Sigmoid colon (tissue), 6 donors: ENCODE measurements at regions not wholly inside any gene's neighbourhood (a gene's known extent, or its start where the extent isn't known, plus 50 kb on each side); places are given as distances from the start of the nearest gene placed in this dataset.

Experiments
- DNase-seq: peaks from one replicate; pipeline ENCODE4 v3.0.0-alpha.2; 2019
- H3K27ac ChIP-seq, 4 donors: fragments of 200-600 bp; sonication (generic); one replicate each; pipeline ENCODE4 v1.5.1; 2016 to 2019; ENCODE audit warnings: mild to moderate bottlenecking in 1 of 4
- H3K27me3 ChIP-seq, 3 donors: fragments of 200-600 bp; sonication (generic); one replicate each; pipeline ENCODE4 v1.5.1; 2019; ENCODE audit warnings: mild to moderate bottlenecking in 1 of 3
- H3K36me3 ChIP-seq, 4 donors: fragments of 200-600 bp; sonication (generic); one replicate each; pipeline ENCODE4 v1.5.1; 2016 to 2019
- H3K4me1 ChIP-seq, 4 donors: fragments of 200-600 bp; sonication (generic); one replicate each; pipeline ENCODE4 v1.5.1; 2017 to 2019
- H3K4me3 ChIP-seq, 4 donors: fragments of 200-600 bp; sonication (generic); one replicate each; pipeline ENCODE4 v1.5.1; 2017 to 2019; ENCODE audit warnings: mild to moderate bottlenecking in 2 of 4, moderate library complexity in 1 of 4
- H3K9me3 ChIP-seq, 4 donors: fragments of 200-600 bp in 3 of 4; sonication (generic) in 3 of 4; one replicate each; pipeline versions ENCODE4 v1.5.1 to v1.6.1; 2013 to 2019
- EP300 ChIP-seq, 4 donors: sonication (generic); formaldehyde crosslinking; IDR thresholded peaks; one replicate each; pipeline ENCODE4 v1.6.1; 2017; ENCODE audit warnings: antibody characterized with exemption in 4 of 4
- POLR2A ChIP-seq, 2 donors: fragments of 450-650 bp; IDR thresholded peaks; one replicate each; pipeline ENCODE4 v1.6.1; 2016; ENCODE audit warnings: antibody characterized with exemption in 2 of 2, mild to moderate bottlenecking in 2 of 2, moderate library complexity in 2 of 2
- POLR2AphosphoS5 ChIP-seq, 4 donors: sonication (generic); formaldehyde crosslinking; IDR thresholded peaks; one replicate each; pipeline ENCODE4 v1.6.1; 2017; ENCODE audit warnings: antibody characterized with exemption in 4 of 4
- WGBS, 2 donors: extraction: QIAGEN DNeasy Blood & Tissue Kit; methylation state at CpG; one replicate each; pipeline ENCODE4 v1.1.7; 2013; 5-methylcytosine and 5-hydroxymethylcytosine counted together
- intact Hi-C: fragments of 100-400 bp; cut with DNase I; formaldehyde crosslinking; loops from one replicate; pipeline ENCODE4 v1.15.1; 2023
- TF ChIP-seq, protein P1 (sequence below), 4 experiments: fragments of 450-650 bp in 3 of 4; fragments of 200-600 bp in 1 of 4; IDR thresholded peaks; one replicate each; pipeline ENCODE4 v1.5.1; 2016 to 2019; ENCODE audit warnings: antibody characterized with exemption in 4 of 4, mild to moderate bottlenecking in 3 of 4, moderate library complexity in 2 of 4
- donor health status: healthy with polysubstance abuse.
- donor health status: healthy.

DNA sequence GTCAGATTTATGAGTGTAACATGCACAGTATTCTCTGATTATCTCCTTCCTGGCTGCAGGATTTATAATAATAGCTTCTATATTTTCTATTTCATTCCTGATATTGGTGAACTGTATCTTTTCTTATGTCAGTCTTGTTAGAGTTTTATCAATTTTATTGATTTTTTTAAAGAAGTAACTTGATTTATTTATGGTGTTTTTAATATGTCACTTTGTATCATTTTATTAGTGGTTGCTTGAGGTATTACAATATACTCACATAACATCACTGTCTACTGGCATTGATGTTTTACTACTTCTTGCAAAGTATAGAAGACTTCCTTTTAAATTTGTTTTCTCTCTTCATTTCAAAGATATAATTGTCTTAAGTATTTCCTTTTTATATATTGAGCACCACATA lies 270.5 kb upstream of the GYPC start:
- Histone ChIP-seq H3K27ac (no peak overlapping the region), H3K4me1 (no peaks in the 10 kb centered on the region), H3K27me3 (no peaks in the 10 kb centered on the region), H3K36me3 (no peaks in the 10 kb centered on the region), H3K9me3 (peaks cover 0 to 3% (median 0%) of the 10 kb centered on the region in 4 donors), H3K4me3 (no peak overlapping the region)
- intact Hi-C loops = no loop called here
- DNase-seq = no peak
- TF ChIP-seq, protein P1, sequence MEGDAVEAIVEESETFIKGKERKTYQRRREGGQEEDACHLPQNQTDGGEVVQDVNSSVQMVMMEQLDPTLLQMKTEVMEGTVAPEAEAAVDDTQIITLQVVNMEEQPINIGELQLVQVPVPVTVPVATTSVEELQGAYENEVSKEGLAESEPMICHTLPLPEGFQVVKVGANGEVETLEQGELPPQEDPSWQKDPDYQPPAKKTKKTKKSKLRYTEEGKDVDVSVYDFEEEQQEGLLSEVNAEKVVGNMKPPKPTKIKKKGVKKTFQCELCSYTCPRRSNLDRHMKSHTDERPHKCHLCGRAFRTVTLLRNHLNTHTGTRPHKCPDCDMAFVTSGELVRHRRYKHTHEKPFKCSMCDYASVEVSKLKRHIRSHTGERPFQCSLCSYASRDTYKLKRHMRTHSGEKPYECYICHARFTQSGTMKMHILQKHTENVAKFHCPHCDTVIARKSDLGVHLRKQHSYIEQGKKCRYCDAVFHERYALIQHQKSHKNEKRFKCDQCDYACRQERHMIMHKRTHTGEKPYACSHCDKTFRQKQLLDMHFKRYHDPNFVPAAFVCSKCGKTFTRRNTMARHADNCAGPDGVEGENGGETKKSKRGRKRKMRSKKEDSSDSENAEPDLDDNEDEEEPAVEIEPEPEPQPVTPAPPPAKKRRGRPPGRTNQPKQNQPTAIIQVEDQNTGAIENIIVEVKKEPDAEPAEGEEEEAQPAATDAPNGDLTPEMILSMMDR (IDR thresholded peaks at IDR 0.05) = no peak
- no peak for TF ChIP-seq POLR2AphosphoS5 (IDR thresholded peaks at IDR 0.05)
- no peak for TF ChIP-seq EP300 (IDR thresholded peaks at IDR 0.05)
- no peak for TF ChIP-seq POLR2A (IDR thresholded peaks at IDR 0.05)

DNA sequence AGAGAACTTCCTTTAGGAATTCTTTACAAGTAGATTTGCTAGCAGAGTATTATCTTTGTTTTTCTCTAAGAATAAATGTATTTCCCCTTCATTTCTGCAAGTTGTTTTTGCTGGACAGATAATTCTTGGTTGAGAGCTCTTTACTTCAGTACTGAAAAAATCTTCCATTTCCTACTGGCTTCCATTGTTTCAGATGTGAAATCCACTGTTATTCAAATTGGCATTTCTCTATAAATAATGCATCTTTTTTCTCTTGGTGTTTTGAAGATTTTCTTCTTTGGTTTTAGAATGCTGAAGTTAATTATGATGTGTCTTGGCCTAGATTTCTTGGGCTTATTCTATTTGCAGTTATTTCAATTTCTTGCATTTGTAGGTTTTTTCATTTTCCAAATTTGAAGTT lies 270.0 kb upstream of the GYPC start:
- peaks cover 0 to 3% (median 0%) of the 10 kb centered on the region in 4 donors for H3K9me3 ChIP-seq
- DNase-seq = no peak
- H3K27me3 ChIP-seq = no peaks in the 10 kb centered on the region
- intact Hi-C loops = no loop called here
- H3K4me1 ChIP-seq = no peaks in the 10 kb centered on the region
- H3K4me3 ChIP-seq = no peak overlapping the region
- no peak overlapping the region for H3K27ac ChIP-seq
- no peaks in the 10 kb centered on the region for H3K36me3 ChIP-seq
- TF ChIP-seq EP300 (IDR thresholded peaks at IDR 0.05) (no peak), POLR2A (IDR thresholded peaks at IDR 0.05) (no peak), POLR2AphosphoS5 (IDR thresholded peaks at IDR 0.05) (no peak)
- TF ChIP-seq, protein P1 (IDR thresholded peaks at IDR 0.05) = no peak

- 74 to 87% methylated on average over 1 of the region's 1 CpG for WGBS, 2 donors
- intact Hi-C loops = no loop called here
- Histone ChIP-seq H3K36me3 (no peaks in the 10 kb centered on the region), H3K27ac (no peak overlapping the region), H3K4me1 (no peaks in the 10 kb centered on the region), H3K9me3 (peaks cover 0 to 3% (median 0%) of the 10 kb centered on the region in 4 donors), H3K4me3 (no peak overlapping the region), H3K27me3 (no peaks in the 10 kb centered on the region)
- TF ChIP-seq POLR2AphosphoS5 (IDR thresholded peaks at IDR 0.05) (no peak), POLR2A (IDR thresholded peaks at IDR 0.05) (no peak), EP300 (IDR thresholded peaks at IDR 0.05) (no peak)
- TF ChIP-seq, protein P1 (IDR thresholded peaks at IDR 0.05) = no peak
- DNase-seq = no peak
These were observed 266.5 kb upstream of the GYPC start for GRCh38 chr2:126389446-126389845.

DNA sequence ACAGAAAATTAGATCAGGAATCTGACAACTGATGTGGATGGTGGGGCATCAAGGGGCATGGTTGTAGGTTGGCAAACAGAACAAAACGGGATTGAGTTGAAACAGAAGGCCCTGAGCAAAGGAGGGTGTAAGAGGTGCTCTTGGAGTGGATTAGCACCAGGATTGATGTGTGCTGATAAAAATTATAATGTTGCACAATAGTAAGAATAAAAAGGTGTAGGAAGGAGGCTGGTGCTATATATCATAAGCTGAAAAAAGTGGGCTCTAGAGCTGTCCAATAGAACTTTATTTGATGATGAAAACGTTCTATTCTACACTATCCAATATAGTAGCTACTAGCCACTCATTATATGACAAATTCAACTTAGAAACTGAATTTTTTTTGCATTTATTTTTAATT lies 263.1 kb upstream of the GYPC start:
- DNase-seq = no peak
- intact Hi-C loops = no loop called here
- no peaks in the 10 kb centered on the region for H3K36me3 ChIP-seq
- H3K27ac ChIP-seq = no peak overlapping the region
- H3K27me3 ChIP-seq = no peaks in the 10 kb centered on the region
- 43 to 67% methylated on average over 2 of the region's 2 CpGs for WGBS, 2 donors
- H3K9me3 ChIP-seq = no peaks in the 10 kb centered on the region
- H3K4me1 ChIP-seq = no peaks in the 10 kb centered on the region
- no peak for TF ChIP-seq EP300 (IDR thresholded peaks at IDR 0.05)
- no peak for TF ChIP-seq POLR2AphosphoS5 (IDR thresholded peaks at IDR 0.05)
- no peak for TF ChIP-seq POLR2A (IDR thresholded peaks at IDR 0.05)
- TF ChIP-seq, protein P1 (IDR thresholded peaks at IDR 0.05) = no peak
- no peak overlapping the region for H3K4me3 ChIP-seq

GRCh38 chr2:126399001-126399400 lies 257.0 kb upstream of the GYPC start:
- intact Hi-C loops = no loop called here
- DNase-seq = no peak
- TF ChIP-seq, protein P1 (IDR thresholded peaks at IDR 0.05) = no peak
- TF ChIP-seq POLR2AphosphoS5 (IDR thresholded peaks at IDR 0.05) (no peak), POLR2A (IDR thresholded peaks at IDR 0.05) (no peak), EP300 (IDR thresholded peaks at IDR 0.05) (no peak)
- Histone ChIP-seq H3K4me1 (no peaks in the 10 kb centered on the region), H3K9me3 (no peaks in the 10 kb centered on the region), H3K36me3 (no peaks in the 10 kb centered on the region), H3K27me3 (no peaks in the 10 kb centered on the region), H3K4me3 (no peak overlapping the region), H3K27ac (no peak overlapping the region)
- WGBS, 2 donors = 97 to 98% methylated on average over 2 of the region's 2 CpGs
